ENCODE measurements at regions not wholly inside any gene's neighbourhood (a gene's known extent, or its start where the extent isn't known, plus 50 kb on each side); places are given as distances from the start of the nearest gene placed in this dataset.
"Not testable (repeated sequence)": the region's sequence is repeated elsewhere in the genome, so short reads cannot be mapped to it uniquely, and the experiment has no call there.

- DNase-seq: no peak
These were observed 352.4 kb downstream of the TCERG1L start for GRCh38 chr10:130958981-130959751.

GRCh38 chr10:130959752-130960195 is 351.7 kb downstream of the TCERG1L start:
- DNase-seq: no peak

DNA sequence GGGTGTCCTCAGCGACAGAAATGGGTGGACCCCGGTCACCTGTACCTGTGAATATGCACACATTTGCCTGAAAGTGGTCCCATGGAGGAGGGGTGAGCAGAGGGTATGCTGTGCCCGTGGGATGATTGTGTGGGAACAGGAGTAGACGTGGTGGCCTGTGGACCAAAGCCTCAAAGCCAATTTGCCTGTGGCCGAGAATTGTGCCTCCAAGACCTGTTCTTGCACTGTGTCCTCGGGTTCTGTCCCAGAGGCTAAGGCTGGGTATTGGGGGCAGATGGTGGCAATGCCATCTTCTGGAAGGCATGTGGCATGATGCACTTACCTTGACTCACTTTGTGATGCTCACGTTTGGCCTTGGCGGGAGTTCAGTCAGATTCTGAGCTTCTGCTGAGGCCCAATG is 351.0 kb downstream of the TCERG1L start:
- DNase-seq: no peak

DNA sequence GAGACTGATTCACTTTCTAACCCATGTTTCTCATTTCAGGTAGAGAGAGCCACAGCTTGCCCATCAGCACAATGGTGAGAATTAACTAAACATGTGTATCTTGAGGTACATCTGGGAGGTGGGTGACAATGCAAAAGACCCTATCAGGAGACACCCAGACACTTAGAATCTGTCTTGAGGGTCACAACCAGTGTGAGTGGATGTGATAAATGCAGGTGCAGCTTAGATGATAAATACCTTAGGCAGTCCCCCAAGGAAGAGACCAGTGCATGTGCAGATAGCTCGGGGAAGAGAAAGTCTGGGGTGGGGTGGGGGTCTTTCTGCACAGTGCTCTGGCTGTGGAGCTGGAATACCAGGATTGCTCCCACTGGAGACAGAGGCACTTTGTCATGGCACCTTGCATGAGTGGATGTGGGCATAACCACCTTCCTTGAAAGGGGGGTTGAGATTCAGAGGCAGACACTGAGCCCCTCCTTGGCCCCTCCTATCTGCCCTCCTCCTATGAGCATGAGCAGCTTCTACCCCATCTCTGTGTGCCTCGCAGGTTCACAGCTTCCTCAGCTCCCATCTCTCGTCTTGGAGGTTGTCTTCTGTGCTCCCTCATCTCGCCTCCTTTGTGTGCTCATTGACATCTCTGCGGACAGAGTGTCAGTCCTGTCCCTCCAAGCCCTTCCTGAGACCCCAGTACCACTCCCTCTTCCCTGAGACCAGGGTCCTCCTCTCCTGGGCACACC is 349.8 kb downstream of the TCERG1L start:
- DNase-seq: no peak

DNA sequence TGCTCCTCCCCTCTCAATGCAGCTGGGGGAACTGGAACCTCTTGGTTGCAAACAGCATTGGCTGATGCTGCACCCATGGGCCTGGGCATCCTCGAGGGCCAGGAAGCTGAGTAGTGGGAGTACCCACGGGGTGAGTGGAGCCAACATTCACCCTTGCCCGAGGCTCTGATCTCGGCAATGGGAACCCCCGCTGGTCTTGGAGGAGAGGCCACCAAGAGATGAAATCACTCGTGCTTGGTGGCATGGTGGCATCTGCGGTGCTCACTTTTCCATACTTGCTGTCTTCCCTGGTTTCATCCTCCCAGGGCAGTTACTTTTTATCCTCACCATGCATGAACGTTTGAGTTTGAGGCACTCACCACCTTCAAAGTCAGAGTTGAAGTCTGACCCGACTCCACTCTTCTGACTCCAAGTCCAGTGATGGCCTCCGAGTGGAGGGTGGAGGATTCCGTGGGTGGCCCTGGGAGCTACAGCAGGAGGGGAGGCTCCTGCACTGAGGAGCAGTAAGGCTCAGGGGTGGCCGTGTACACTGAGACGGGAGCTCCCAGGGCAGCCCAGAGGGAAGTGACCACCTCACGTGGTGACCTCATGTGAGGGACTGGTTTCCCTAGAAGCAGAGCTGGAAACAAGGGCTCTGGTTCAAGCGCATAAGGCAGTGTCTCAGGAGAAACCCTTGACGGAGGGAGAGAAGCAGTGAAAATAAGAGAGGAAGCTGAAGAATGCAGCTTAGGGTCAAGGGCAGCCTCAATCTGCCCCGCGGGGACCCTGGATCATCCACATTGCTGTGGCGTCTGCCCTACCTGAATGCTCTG is 349.1 kb downstream of the TCERG1L start:
- no peak for DNase-seq

GRCh38 chr10:130963052-130963393 is 348.5 kb downstream of the TCERG1L start:
- no peak for DNase-seq

DNA sequence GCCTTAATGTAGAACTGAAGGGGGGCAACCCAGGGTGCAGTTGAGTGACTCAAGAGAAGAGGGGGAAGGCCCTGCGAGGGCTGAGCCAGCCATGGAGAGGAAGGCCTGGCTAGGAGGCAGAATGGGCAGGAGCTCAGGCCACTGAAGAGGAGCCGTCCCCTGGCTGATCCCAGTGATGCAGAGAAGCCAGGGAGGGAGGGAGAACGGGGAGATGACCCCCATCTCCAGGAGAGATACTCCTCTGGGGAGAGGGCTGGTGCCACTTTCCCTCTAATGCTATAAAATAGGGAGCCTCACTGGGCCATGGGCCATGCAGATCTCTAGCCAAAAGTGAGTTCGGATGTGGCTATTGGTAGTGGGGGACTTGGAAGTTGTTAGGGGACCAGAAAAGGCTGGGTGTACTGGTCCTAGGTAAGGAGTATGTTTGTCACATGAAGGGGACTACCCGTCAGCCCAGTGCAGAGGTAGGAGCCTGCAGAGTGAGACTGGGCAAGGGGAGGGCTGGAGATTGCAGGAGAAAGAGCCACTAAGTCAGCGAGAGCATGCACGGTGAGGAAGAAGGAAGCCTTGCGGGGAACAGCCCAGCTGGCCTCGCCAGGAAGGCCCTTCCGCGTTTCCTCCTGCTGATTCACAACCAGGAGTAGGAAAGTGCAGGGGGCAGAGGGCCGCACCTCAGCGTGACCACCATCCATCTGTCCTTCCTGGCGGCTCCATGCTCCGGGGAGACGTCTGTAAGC is 347.6 kb downstream of the TCERG1L start:
- DNase-seq: no peak

GRCh38 chr10:130964771-130965170 is 346.8 kb downstream of the TCERG1L start:
- no peak for DNase-seq

- no peak for DNase-seq
These were observed 344.4 kb downstream of the TCERG1L start for GRCh38 chr10:130967161-130967560.

- no peak for DNase-seq
These were observed 343.7 kb downstream of the TCERG1L start for GRCh38 chr10:130967784-130968183.

DNA sequence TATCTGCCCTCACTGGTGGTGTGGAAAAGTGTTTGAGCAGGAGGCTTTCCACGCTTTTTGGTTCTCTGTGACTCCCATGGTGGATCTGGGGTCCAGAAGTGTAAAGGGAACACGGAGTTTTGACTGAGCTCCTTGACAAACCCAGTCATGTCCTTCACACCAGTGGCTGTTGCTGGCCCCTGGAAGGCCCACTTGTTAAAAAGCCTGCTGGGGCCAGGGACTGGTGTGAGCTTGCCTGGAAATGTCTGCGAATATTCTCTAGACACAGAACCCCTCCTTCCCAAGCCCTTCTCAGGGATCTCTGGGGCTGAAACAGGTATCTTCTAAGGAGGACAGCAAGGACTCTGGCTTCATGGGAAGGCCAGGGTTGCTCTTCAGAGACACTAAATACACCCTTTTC is 343.0 kb downstream of the TCERG1L start:
- DNase-seq: no peak

DNA sequence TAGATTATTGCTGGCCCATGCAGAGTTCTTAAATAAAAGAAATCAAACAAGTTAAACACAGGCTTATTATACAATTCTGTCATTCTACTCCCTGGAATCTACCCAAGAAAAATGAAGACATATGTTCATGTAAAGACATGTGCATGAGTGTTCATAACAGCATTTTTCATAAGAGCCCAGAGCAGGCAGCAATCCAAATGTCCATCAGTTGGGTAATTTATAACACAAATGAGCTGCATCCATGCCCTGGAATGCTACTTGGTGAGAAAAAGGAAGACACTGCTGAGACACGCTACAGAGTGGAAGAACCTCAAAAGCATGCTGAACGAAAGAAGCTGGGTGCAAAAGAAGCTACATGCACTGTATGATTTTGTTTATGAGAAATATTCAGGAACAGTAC is 342.6 kb downstream of the TCERG1L start:
- DNase-seq: no peak

- DNase-seq: no peak
These were observed 341.8 kb downstream of the TCERG1L start for GRCh38 chr10:130969700-130970099.

DNA sequence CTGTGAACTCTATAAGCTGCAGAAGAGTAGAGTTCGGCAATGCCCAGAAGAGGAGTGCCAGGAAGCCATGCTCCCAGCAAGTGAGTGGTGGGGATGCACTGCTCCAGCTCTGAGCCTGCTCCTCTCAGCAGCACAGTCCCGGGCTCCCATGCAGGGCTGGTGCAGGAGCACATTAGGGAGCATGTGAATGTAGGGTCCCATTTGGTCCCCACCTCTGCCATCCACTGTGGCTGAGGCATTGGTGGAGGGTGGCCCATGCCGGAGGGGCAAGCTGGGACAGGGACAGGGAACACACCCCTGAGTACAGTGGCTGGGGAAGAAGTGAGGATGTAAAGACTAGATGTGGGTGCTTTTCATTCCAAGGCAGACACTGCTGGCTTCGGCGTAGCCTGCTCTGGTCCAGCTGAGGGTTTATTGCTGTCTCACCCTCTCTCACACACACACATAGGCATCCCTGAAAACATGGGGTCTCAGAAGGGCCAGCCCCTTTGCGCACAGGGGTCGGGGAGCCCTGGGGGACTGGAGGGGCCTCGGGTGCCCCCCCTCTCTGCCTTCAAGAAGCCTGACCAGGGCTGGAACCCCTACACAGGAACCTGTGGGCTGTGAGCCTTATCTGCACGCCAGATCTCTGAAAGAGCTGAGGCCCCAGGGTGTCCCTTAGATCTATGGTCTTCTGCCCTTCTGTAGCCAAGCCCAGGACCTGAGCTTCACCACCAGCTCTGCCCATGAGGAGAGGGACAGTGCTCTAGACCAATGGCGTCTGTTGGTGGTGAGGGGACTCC is 341.0 kb downstream of the TCERG1L start:
- no peak for DNase-seq

- DNase-seq: no peak
These were observed 340.4 kb downstream of the TCERG1L start for GRCh38 chr10:130971123-130971435.

DNA sequence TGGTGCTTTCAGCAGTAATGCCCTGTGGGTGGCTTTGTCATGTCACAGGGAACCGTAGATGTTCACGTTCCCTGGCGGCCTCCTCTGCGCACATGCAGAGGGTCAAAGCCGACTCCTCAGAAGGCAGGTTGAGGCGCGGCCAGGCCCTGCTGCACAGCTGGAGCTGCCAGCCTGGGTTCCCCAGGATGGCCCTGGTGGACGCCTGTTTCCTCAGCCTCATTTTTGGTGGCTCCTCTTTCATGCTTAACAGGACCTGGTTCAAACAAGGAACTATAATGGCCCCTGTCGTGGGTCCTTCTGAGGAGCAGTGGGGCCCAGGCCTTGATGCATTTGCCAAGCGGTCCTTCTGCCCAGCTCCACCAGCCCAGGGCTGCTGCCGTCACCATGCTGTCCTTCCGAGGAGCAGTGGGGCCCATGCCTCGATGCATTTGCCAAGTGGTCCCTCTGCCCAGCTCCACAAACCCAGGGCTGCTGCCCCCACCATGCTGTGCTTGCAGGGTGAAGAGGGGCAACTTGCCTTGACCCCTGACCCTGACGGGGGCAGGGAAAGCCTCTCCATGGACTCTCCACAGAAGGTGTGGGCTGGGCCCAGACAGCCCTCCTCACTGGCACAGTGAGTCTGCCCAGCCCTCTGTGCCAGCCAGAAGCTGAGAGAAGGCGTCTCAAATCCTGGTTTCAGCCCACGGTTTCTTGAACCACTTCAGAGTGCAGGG is 338.2 kb downstream of the TCERG1L start:
- no peak for DNase-seq

DNA sequence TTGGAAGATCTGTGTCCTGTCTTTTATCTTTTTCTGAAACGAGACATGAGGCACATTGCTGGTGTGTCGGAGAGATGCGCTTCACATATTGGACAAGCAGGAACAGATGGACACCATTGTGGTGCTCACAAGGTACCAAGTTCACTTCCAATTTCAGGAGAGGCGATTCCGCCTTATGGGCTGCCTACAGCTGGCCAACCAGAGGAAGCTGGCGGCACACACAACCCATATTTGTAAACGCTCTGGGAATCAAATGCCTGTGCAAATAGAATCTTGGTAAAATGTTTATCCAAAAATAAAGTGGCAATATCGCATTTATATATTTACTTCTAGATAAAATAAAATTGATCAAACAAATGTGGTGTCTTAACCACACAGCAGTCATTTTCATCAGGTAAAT is 337.4 kb downstream of the TCERG1L start:
- no peak for DNase-seq

DNA sequence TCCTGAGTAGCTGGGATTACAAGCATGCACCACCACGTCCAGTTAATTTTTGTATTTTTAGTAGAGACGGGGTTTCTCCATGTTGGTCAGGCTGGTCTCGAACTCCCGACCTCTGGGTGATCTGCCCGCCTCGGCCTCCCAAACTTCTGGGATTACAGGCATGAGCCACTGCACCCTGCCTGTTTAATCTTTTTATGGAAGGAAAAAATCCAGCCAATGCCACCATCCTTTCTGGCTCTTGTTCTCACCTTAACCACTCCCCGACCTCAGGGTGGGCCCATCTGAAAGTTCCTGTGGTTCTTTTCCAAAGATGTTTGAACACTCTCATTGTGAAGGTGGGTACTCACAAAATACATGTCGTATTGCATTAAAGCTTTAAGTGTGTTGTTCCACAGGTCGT is 336.2 kb downstream of the TCERG1L start:
- DNase-seq: not testable (repeated sequence)

GRCh38 chr10:130982802-130983201 is 328.7 kb downstream of the TCERG1L start:
- DNase-seq: no peak

GRCh38 chr10:130983749-130984148 is 327.8 kb downstream of the TCERG1L start:
- no peak for DNase-seq

GRCh38 chr10:130984686-130985085 is 326.8 kb downstream of the TCERG1L start:
- DNase-seq: no peak

Measured in T-helper 9 cell (primary cell).